HG03064 (cell line): ENCODE measurements at regions not wholly inside any gene's neighbourhood (a gene's known extent, or its start where the extent isn't known, plus 50 kb on each side); places are given as distances from the start of the nearest gene placed in this dataset.

Source experiments
- ATAC-seq: cut with Tn5 transposase; IDR thresholded peaks from one replicate; pipeline ENCODE4 v1.9.1; 2021; ENCODE audit warnings: low read depth; ENCODE audit not compliant: unreplicated experiment

GRCh38 chr5:5971203-5971602 lies 407.1 kb downstream of the MED10 start:
- no peak for ATAC-seq

- ATAC-seq: no peak
Observed at GRCh38 chr5:5969942-5970483, 408.3 kb downstream of the MED10 start.

GRCh38 chr5:5968981-5969380 lies 409.4 kb downstream of the MED10 start:
- no peak for ATAC-seq

GRCh38 chr5:5967944-5968343 lies 410.4 kb downstream of the MED10 start:
- ATAC-seq: no peak

GRCh38 chr5:5967373-5967772 lies 411.0 kb downstream of the MED10 start:
- no peak for ATAC-seq

- no peak for ATAC-seq
Observed at GRCh38 chr5:5965132-5965531, 413.2 kb downstream of the MED10 start.

- no peak for ATAC-seq
Observed at GRCh38 chr5:5964347-5964746, 414.0 kb downstream of the MED10 start.

GRCh38 chr5:5957737-5958136 lies 420.6 kb downstream of the MED10 start:
- no peak for ATAC-seq

GRCh38 chr5:5954275-5954598 lies 424.1 kb downstream of the MED10 start:
- ATAC-seq: no peak

GRCh38 chr5:5953584-5954274 lies 424.6 kb downstream of the MED10 start:
- no peak for ATAC-seq

GRCh38 chr5:5951953-5952352 lies 426.4 kb downstream of the MED10 start:
- no peak for ATAC-seq

- ATAC-seq: no peak
Observed at GRCh38 chr5:5950658-5951057, 427.7 kb downstream of the MED10 start.

GRCh38 chr5:5941486-5941885 lies 436.9 kb downstream of the MED10 start:
- no peak for ATAC-seq

GRCh38 chr5:5939759-5940370 lies 438.5 kb downstream of the MED10 start:
- no peak for ATAC-seq

GRCh38 chr5:5933651-5934050 lies 444.7 kb downstream of the MED10 start:
- no peak for ATAC-seq

GRCh38 chr5:5932824-5933223 lies 445.5 kb downstream of the MED10 start:
- no peak for ATAC-seq

GRCh38 chr5:5930561-5930960 lies 447.8 kb downstream of the MED10 start:
- no peak for ATAC-seq

GRCh38 chr5:5929291-5930020 lies 448.9 kb downstream of the MED10 start:
- no peak for ATAC-seq

- ATAC-seq: no peak
Observed at GRCh38 chr5:5925191-5925590, 453.2 kb downstream of the MED10 start.

- ATAC-seq: no peak
Observed at GRCh38 chr5:5919411-5919810, 458.9 kb downstream of the MED10 start.

- ATAC-seq: no peak
Observed at GRCh38 chr5:5906778-5907177, 471.6 kb downstream of the MED10 start.

- no peak for ATAC-seq
Observed at GRCh38 chr5:5905186-5905585, 473.2 kb downstream of the MED10 start.
